K562 (cell line): ENCODE measurements at regions not wholly inside any gene's neighbourhood (a gene's known extent, or its start where the extent isn't known, plus 50 kb on each side); places are given as distances from the start of the nearest gene placed in this dataset.

Experiments
- ETV1 ChIP-seq: fragments of 450-650 bp; conservative IDR thresholded peaks from 2 replicates; pipeline ENCODE4 v1.6.1; 2016; ENCODE audit warnings: missing genetic modification characterization, control low read depth, low read depth, missing compliant biosample characterization
- TF ChIP-seq, protein P1 (sequence below): fragments of 250-450 bp; sonication (Bioruptor Pico); IDR thresholded peaks from 2 replicates; pipeline ENCODE4 v1.4.0; 2020; ENCODE audit warnings: mild to moderate bottlenecking, moderate library complexity
- TF ChIP-seq, protein P2 (sequence below): sonication (generic); formaldehyde crosslinking; IDR thresholded peaks from 2 replicates; pipeline ENCODE4 v1.8.0; 2023; ENCODE audit warnings: missing genetic modification reagents, mild to moderate bottlenecking, borderline replicate concordance

DNA sequence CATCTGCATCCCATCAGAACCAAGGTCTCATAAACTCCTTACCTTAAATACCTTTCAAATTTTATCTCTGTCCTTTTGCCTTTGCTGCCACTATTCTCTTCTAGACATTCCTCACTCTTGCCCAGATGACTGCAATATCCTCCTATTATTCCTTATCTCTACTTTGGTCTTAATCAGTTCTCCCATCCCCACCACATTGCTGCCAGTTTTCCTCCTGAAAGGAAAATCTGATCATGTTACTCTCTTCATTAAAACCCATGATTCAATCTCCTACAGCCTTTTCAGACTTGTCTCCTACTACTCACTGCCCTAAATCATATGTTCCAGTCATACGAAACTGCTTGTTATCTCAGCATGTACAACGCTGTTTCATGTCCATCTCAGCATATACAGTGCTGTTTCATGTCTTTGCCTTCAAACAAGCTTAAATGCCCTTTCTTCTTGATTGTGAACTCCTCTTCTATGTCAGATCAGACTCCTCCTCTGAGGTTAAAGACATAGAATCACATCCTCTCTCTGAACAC lies 152.6 kb upstream of the FST start (continued):
- TF ChIP-seq, protein P1, sequence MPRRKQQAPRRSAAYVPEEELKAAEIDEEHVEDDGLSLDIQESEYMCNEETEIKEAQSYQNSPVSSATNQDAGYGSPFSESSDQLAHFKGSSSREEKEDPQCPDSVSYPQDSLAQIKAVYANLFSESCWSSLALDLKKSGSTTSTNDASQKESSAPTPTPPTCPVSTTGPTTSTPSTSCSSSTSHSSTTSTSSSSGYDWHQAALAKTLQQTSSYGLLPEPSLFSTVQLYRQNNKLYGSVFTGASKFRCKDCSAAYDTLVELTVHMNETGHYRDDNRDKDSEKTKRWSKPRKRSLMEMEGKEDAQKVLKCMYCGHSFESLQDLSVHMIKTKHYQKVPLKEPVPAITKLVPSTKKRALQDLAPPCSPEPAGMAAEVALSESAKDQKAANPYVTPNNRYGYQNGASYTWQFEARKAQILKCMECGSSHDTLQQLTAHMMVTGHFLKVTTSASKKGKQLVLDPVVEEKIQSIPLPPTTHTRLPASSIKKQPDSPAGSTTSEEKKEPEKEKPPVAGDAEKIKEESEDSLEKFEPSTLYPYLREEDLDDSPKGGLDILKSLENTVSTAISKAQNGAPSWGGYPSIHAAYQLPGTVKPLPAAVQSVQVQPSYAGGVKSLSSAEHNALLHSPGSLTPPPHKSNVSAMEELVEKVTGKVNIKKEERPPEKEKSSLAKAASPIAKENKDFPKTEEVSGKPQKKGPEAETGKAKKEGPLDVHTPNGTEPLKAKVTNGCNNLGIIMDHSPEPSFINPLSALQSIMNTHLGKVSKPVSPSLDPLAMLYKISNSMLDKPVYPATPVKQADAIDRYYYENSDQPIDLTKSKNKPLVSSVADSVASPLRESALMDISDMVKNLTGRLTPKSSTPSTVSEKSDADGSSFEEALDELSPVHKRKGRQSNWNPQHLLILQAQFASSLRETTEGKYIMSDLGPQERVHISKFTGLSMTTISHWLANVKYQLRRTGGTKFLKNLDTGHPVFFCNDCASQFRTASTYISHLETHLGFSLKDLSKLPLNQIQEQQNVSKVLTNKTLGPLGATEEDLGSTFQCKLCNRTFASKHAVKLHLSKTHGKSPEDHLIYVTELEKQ (CRISPR knock-in tag) = no peak
- TF ChIP-seq, protein P2, sequence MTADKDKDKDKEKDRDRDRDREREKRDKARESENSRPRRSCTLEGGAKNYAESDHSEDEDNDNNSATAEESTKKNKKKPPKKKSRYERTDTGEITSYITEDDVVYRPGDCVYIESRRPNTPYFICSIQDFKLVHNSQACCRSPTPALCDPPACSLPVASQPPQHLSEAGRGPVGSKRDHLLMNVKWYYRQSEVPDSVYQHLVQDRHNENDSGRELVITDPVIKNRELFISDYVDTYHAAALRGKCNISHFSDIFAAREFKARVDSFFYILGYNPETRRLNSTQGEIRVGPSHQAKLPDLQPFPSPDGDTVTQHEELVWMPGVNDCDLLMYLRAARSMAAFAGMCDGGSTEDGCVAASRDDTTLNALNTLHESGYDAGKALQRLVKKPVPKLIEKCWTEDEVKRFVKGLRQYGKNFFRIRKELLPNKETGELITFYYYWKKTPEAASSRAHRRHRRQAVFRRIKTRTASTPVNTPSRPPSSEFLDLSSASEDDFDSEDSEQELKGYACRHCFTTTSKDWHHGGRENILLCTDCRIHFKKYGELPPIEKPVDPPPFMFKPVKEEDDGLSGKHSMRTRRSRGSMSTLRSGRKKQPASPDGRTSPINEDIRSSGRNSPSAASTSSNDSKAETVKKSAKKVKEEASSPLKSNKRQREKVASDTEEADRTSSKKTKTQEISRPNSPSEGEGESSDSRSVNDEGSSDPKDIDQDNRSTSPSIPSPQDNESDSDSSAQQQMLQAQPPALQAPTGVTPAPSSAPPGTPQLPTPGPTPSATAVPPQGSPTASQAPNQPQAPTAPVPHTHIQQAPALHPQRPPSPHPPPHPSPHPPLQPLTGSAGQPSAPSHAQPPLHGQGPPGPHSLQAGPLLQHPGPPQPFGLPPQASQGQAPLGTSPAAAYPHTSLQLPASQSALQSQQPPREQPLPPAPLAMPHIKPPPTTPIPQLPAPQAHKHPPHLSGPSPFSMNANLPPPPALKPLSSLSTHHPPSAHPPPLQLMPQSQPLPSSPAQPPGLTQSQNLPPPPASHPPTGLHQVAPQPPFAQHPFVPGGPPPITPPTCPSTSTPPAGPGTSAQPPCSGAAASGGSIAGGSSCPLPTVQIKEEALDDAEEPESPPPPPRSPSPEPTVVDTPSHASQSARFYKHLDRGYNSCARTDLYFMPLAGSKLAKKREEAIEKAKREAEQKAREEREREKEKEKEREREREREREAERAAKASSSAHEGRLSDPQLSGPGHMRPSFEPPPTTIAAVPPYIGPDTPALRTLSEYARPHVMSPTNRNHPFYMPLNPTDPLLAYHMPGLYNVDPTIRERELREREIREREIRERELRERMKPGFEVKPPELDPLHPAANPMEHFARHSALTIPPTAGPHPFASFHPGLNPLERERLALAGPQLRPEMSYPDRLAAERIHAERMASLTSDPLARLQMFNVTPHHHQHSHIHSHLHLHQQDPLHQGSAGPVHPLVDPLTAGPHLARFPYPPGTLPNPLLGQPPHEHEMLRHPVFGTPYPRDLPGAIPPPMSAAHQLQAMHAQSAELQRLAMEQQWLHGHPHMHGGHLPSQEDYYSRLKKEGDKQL = no peak
- no peak for TF ChIP-seq ETV1 (tag)
